H1 (cell line): ENCODE measurements at regions not wholly inside any gene's neighbourhood (a gene's known extent, or its start where the extent isn't known, plus 50 kb on each side); places are given as distances from the start of the nearest gene placed in this dataset.

Source experiments
- CTCF ChIA-PET: fragments of 300-600 bp; sonication (Branson Sonifier 250); formaldehyde crosslinking; loops from one replicate; lab custom pipeline; 2021; ENCODE audit not compliant: partially characterized antibody; lab: Charles Lee
- POLR2A ChIA-PET: fragments of 300-600 bp; sonication (Branson Sonifier 250); formaldehyde crosslinking; loops from one replicate; lab custom pipeline; 2021; ENCODE audit warnings: inconsistent platforms; ENCODE audit not compliant: partially characterized antibody; lab: Charles Lee
- DNase-seq, 2 experiments: peaks; one replicate each; pipeline versions ENCODE4 v3.0.0 to v3.0.0-alpha.2; 2010 to 2022; ENCODE audit warnings: low spot score in 2 of 2, low read depth in 1 of 2, mixed read lengths in 1 of 2
- FAIRE-seq: peaks from 2 replicates; lab custom pipeline; 2011; peaks lifted over from hg19 to GRCh38; lab: Jason Lieb, UNC
- H2AFZ ChIP-seq: 2 replicates; pipeline ENCODE4 v1.8.1; 2012; ENCODE audit warnings: low read length, inconsistent platforms
- H2AK5ac ChIP-seq: 2 replicates; pipeline ENCODE4 v1.6.1; 2013; ENCODE audit warnings: low read depth, low read length
- H2BK120ac ChIP-seq: replicated peaks from 2 replicates; pipeline ENCODE3; 2013; ENCODE audit warnings: low read depth, low read length, inconsistent platforms
- H2BK12ac ChIP-seq: 2 replicates; pipeline ENCODE4 v1.6.1; 2013; ENCODE audit warnings: low read depth, low read length
- H2BK15ac ChIP-seq: 2 replicates; pipeline ENCODE4 v1.6.1; 2013; ENCODE audit warnings: low read length
- H2BK20ac ChIP-seq: 2 replicates; pipeline ENCODE4 v1.6.1; 2013; ENCODE audit warnings: low read length
- H2BK5ac ChIP-seq: 2 replicates; pipeline ENCODE4 v1.6.1; 2013; ENCODE audit warnings: low read depth, low read length
- H3K14ac ChIP-seq: 2 replicates; pipeline ENCODE4 v1.6.1; 2013; ENCODE audit warnings: inconsistent platforms; ENCODE audit not compliant: insufficient read length
- H3K18ac ChIP-seq: 2 replicates; pipeline ENCODE4 v1.6.1; 2013; ENCODE audit warnings: low read length; ENCODE audit errors: extremely low read depth
- H3K23ac ChIP-seq: 2 replicates; pipeline ENCODE4 v1.6.1; 2013; ENCODE audit warnings: inconsistent platforms; ENCODE audit not compliant: insufficient read length
- H3K23me2 ChIP-seq: 2 replicates; pipeline ENCODE4 v1.6.1; 2013; ENCODE audit warnings: low read depth, low read length
- H3K27ac ChIP-seq: 2 replicates; pipeline ENCODE4 v1.6.1; 2011; ENCODE audit warnings: low read depth, low read length, inconsistent platforms
- H3K27me3 ChIP-seq, 4 experiments: replicated peaks in 1 of 4; 1 replicate in 1 of 4; 2 replicates in 3 of 4; pipeline versions ENCODE4 v1.6.1 to v1.8.1; 2011 to 2013; ENCODE audit warnings: low read length in 3 of 4, mild to moderate bottlenecking in 3 of 4, inconsistent platforms in 2 of 4, mixed read lengths in 2 of 4, moderate library complexity in 1 of 4; ENCODE audit not compliant: control insufficient read depth in 3 of 4, insufficient read depth in 3 of 4; ENCODE audit errors: extremely low read depth in 1 of 4
- H3K36me3 ChIP-seq, 4 experiments: 2 replicates each; pipeline versions ENCODE4 v1.6.1 to v1.8.1; 2011 to 2013; ENCODE audit warnings: mild to moderate bottlenecking in 4 of 4, low read length in 3 of 4, moderate library complexity in 2 of 4, control low read depth in 1 of 4, inconsistent platforms in 1 of 4; ENCODE audit not compliant: insufficient read depth in 4 of 4, control insufficient read depth in 2 of 4
- H3K4ac ChIP-seq: replicated peaks from 2 replicates; pipeline ENCODE3; 2013; ENCODE audit warnings: low read length, low read depth, mixed read lengths, inconsistent platforms; ENCODE audit not compliant: insufficient read length
- H3K4me1 ChIP-seq, 4 experiments: replicated peaks in 1 of 4; 1 replicate in 1 of 4; 2 replicates in 3 of 4; pipeline versions ENCODE4 v1.6.1 to v1.8.1; 2011 to 2013; ENCODE audit warnings: low read length in 3 of 4, inconsistent platforms in 2 of 4, mixed read lengths in 1 of 4; ENCODE audit not compliant: insufficient read depth in 4 of 4, control insufficient read depth in 3 of 4
- H3K4me2 ChIP-seq, 2 experiments: 2 replicates each; pipeline versions ENCODE4 v1.6.1 to v1.8.1; 2011 to 2013; ENCODE audit warnings: low read depth in 2 of 2, low read length in 2 of 2, control low read depth in 1 of 2, inconsistent platforms in 1 of 2, mild to moderate bottlenecking in 1 of 2; ENCODE audit not compliant: insufficient read depth in 1 of 2
- H3K4me3 ChIP-seq, 4 experiments: fragments of 200-600, 300-600 bp in 1 of 4; sonication (generic), shearing (Covaris generic), sonication (Bioruptor Twin) in 1 of 4; 2 replicates each; pipeline versions ENCODE4 v1.5.1 to v1.8.1; 2011 to 2016; ENCODE audit warnings: low read length in 4 of 4, low read depth in 3 of 4, control low read depth in 2 of 4, inconsistent platforms in 2 of 4, mild to moderate bottlenecking in 2 of 4, mixed read lengths in 1 of 4, moderate library complexity in 1 of 4; ENCODE audit not compliant: insufficient read depth in 2 of 4; ENCODE audit errors: extremely low read depth in 1 of 4
- H3K56ac ChIP-seq: replicated peaks from 2 replicates; pipeline ENCODE3; 2013; ENCODE audit warnings: low read depth, mild to moderate bottlenecking, mixed read lengths, low read length, inconsistent platforms; ENCODE audit not compliant: insufficient read length
- H3K79me1 ChIP-seq: 2 replicates; pipeline ENCODE4 v1.6.1; 2013; ENCODE audit warnings: low read depth, low read length, control low read depth
- H3K79me2 ChIP-seq, 2 experiments: 2 replicates each; pipeline versions ENCODE4 v1.6.1 to v1.8.1; 2012 to 2013; ENCODE audit warnings: low read length in 2 of 2, mild to moderate bottlenecking in 2 of 2, inconsistent platforms in 1 of 2; ENCODE audit not compliant: insufficient read depth in 2 of 2, control insufficient read depth in 1 of 2
- H3K9ac ChIP-seq, 4 experiments: replicated peaks in 1 of 4; 1 replicate in 1 of 4; 2 replicates in 3 of 4; pipeline versions ENCODE4 v1.6.1 to v1.8.1; 2011 to 2013; ENCODE audit warnings: low read depth in 3 of 4, low read length in 3 of 4, control low read depth in 2 of 4, mild to moderate bottlenecking in 2 of 4, moderate library complexity in 2 of 4, inconsistent platforms in 1 of 4; ENCODE audit errors: extremely low read depth in 1 of 4
- H3K9me3 ChIP-seq, 2 experiments: 2 replicates each; pipeline versions ENCODE4 v1.6.1 to v1.8.1; 2012 to 2013; ENCODE audit warnings: mild to moderate bottlenecking in 2 of 2, moderate library complexity in 2 of 2, control low read depth in 1 of 2, inconsistent platforms in 1 of 2, low read depth in 1 of 2, low read length in 1 of 2, mixed read lengths in 1 of 2; ENCODE audit not compliant: insufficient read depth in 2 of 2
- H4K20me1 ChIP-seq, 2 experiments: replicated peaks in 1 of 2; 2 replicates each; pipeline versions ENCODE3 to v1.8.1; 2011 to 2013; ENCODE audit warnings: inconsistent platforms in 2 of 2, low read length in 2 of 2, mild to moderate bottlenecking in 1 of 2; ENCODE audit not compliant: insufficient read depth in 2 of 2, control insufficient read depth in 1 of 2
- H4K5ac ChIP-seq: 2 replicates; pipeline ENCODE4 v1.6.1; 2013; ENCODE audit warnings: low read length, low read depth, mixed read lengths, inconsistent platforms; ENCODE audit not compliant: insufficient read length
- H4K8ac ChIP-seq: 2 replicates; pipeline ENCODE4 v1.8.0; 2013; ENCODE audit warnings: mild to moderate bottlenecking, moderate library complexity, low read length, inconsistent platforms; ENCODE audit not compliant: insufficient read depth; ENCODE audit errors: extremely low read depth
- H4K91ac ChIP-seq: replicated peaks from 2 replicates; pipeline ENCODE3; 2013; ENCODE audit warnings: low read length, mixed read lengths, inconsistent platforms; ENCODE audit not compliant: insufficient read length
- CBX5 ChIP-seq: fragments of 300-800, 300-1000 bp; sonication (generic); IDR thresholded peaks from 2 replicates; pipeline ENCODE4 v1.7.1; 2016; ENCODE audit warnings: antibody characterized with exemption, low read length, low read depth
- CEBPB ChIP-seq: IDR thresholded peaks from 2 replicates; pipeline ENCODE4 v1.6.1; 2012; ENCODE audit warnings: low read depth, low read length
- CTBP2 ChIP-seq: IDR thresholded peaks from 2 replicates; pipeline ENCODE4 v1.7.0; 2011; ENCODE audit warnings: borderline replicate concordance, mild to moderate bottlenecking, moderate library complexity, mixed read lengths, low read length; ENCODE audit not compliant: insufficient read depth, insufficient read length
- CTCF ChIP-seq, 3 experiments: IDR thresholded peaks; 1 replicate in 2 of 3; 2 replicates in 1 of 3; pipeline versions ENCODE4 v1.5.1 to v1.6.1; 2011; ENCODE audit warnings: low read length in 3 of 3, mild to moderate bottlenecking in 3 of 3, inconsistent platforms in 2 of 3, low read depth in 1 of 3, moderate library complexity in 1 of 3; ENCODE audit not compliant: insufficient read depth in 1 of 3; ENCODE audit errors: control extremely low read depth in 1 of 3
- GABPA ChIP-seq: IDR thresholded peaks from 2 replicates; pipeline ENCODE4 v1.6.1; 2011; ENCODE audit warnings: mild to moderate bottlenecking, low read length, moderate library complexity, borderline replicate concordance; ENCODE audit not compliant: insufficient read depth
- JUND ChIP-seq: IDR thresholded peaks from 2 replicates; pipeline ENCODE4 v1.6.1; 2011; ENCODE audit warnings: mild to moderate bottlenecking, improper control_type of control experiment, low read length
- MAX ChIP-seq: IDR thresholded peaks from 2 replicates; pipeline ENCODE4 v1.6.1; 2012; ENCODE audit warnings: inconsistent platforms
- SP2 ChIP-seq: IDR thresholded peaks from 2 replicates; pipeline ENCODE4 v1.6.1; 2012; ENCODE audit warnings: mild to moderate bottlenecking, low read length, inconsistent platforms
- ZNF274 ChIP-seq: IDR thresholded peaks from 2 replicates; pipeline ENCODE4 v1.7.0; 2012; ENCODE audit warnings: low read length, borderline replicate concordance; ENCODE audit errors: extremely low read depth
- WGBS, 2 experiments: shearing (Covaris generic) in 1 of 2; methylation state at CpG; one replicate each; pipeline versions ENCODE4 v1.1.6 to v1.1.7; 2013 to 2015; ENCODE audit warnings: low lambda C conversion rate in 2 of 2, mixed read lengths in 2 of 2, inconsistent platforms in 1 of 2, low coverage in 1 of 2, missing lambda C conversion rate in 1 of 2; ENCODE audit not compliant: insufficient replicate concordance in 2 of 2, insufficient coverage in 1 of 2, insufficient read length in 1 of 2; ENCODE audit errors: extremely low coverage in 1 of 2, missing lambda C conversion rate in 1 of 2; 5-methylcytosine and 5-hydroxymethylcytosine counted together

GRCh38 chr2:77649856-77650255 lies 127.7 kb upstream of the LRRTM4 start:
- ChIA-PET POLR2A (no interaction called here), CTCF (no interaction called here)
- no peak overlapping the region for H2BK120ac ChIP-seq
- no peak overlapping the region for H3K4me2 ChIP-seq
- no peak overlapping the region for H2BK5ac ChIP-seq
- no peak overlapping the region for H2AK5ac ChIP-seq
- TF ChIP-seq ZNF274 (no peak), SP2 (no peak), GABPA (no peak), JUND (no peak), CBX5 (no peak), CEBPB (no peak), MAX (no peak), CTCF (IDR thresholded peaks at IDR 0.05; ENCODE audit: control extremely low read depth in 1 of 3, insufficient read depth in 1 of 3, low read depth in 1 of 3, low read length in 3 of 3) (no peak), CTBP2 (no peak)
- H2AFZ ChIP-seq: no peak overlapping the region
- H3K27me3 ChIP-seq: no peaks in the 10 kb centered on the region
- no peak overlapping the region for H4K91ac ChIP-seq
- no peak overlapping the region for H3K4ac ChIP-seq
- H3K36me3 ChIP-seq: no peaks in the 10 kb centered on the region
- H4K5ac ChIP-seq: no peak overlapping the region
- no peak overlapping the region for H2BK12ac ChIP-seq
- 100% methylated on average over 1 of the region's 1 CpG; no CpG with 5 or more reads in 1 of the 2 experiments for WGBS, 2 experiments
- FAIRE-seq (no peak), DNase-seq (no peak)
- H3K18ac ChIP-seq: no peak overlapping the region
- H4K8ac ChIP-seq: no peak overlapping the region
- no peak overlapping the region for H2BK15ac ChIP-seq
- H3K9ac ChIP-seq: no peak overlapping the region
- H3K23me2 ChIP-seq: no peaks in the 10 kb centered on the region
- H3K4me1 ChIP-seq: no peaks in the 10 kb centered on the region
- H3K14ac ChIP-seq: no peak overlapping the region
- no peaks in the 10 kb centered on the region for H3K9me3 ChIP-seq
- H3K79me2 ChIP-seq: no peaks in the 10 kb centered on the region
- no peaks in the 10 kb centered on the region for H3K79me1 ChIP-seq
- no peak overlapping the region for H3K4me3 ChIP-seq
- H3K27ac ChIP-seq: no peak overlapping the region
- H3K56ac ChIP-seq: no peak overlapping the region
- no peak overlapping the region for H3K23ac ChIP-seq
- H2BK20ac ChIP-seq: no peak overlapping the region
- no peaks in the 10 kb centered on the region for H4K20me1 ChIP-seq
